ENCODE measurements at regions not wholly inside any gene's neighbourhood (a gene's known extent, or its start where the extent isn't known, plus 50 kb on each side); places are given as distances from the start of the nearest gene placed in this dataset.

DNA sequence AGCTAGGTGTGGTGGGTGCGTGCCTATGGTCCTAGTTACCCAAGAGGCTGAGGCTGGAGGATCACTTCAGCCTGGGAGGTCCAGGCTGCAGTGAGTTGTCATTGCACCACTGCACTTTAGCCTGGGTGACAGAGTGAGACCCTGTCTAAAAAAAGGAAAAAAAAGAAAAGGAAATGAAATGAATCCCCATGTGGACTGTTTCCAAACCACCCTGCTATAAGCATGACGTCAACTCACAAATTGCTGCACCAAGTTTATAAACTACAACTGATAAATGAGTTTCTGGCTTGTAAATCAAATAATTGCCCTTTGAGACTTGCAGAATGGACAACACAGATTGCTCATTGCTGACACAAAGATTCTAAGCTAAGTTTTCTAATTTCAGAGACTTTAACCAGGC lies 51.0 kb upstream of the STK38L start:
- no peak overlapping the region for H3K4me3 ChIP-seq (ENCODE audit: extremely low read depth in 1 of 4, insufficient read depth in 2 of 4, low read depth in 3 of 4, low read length in 4 of 4)
- H3K9me3 ChIP-seq (ENCODE audit: insufficient read depth in 2 of 2, low read depth in 1 of 2, low read length in 1 of 2): no peaks in the 10 kb centered on the region
- H4K8ac ChIP-seq (ENCODE audit: extremely low read depth, insufficient read depth, low read length): no peak overlapping the region
- H3K18ac ChIP-seq (ENCODE audit: extremely low read depth, low read length): no peak overlapping the region
- H3K36me3 ChIP-seq (ENCODE audit: control insufficient read depth in 2 of 4, insufficient read depth in 4 of 4, low read length in 3 of 4): no peaks in the 10 kb centered on the region
- H4K91ac ChIP-seq (replicated peaks; ENCODE audit: insufficient read length, low read length): no peak overlapping the region
- no peaks in the 10 kb centered on the region; the same call in 1 of the 2 replicates for H3K23me2 ChIP-seq (ENCODE audit: low read depth, low read length)
- H3K14ac ChIP-seq (ENCODE audit: insufficient read length): no peak overlapping the region
- POLR2A ChIA-PET (ENCODE audit: partially characterized antibody): interaction anchor here (1.0 kb wide), 1 partner anchor 18 kb away, joined by 3 read pairs; no protein-coding TSS in a partner anchor
- no peak overlapping the region for H2BK120ac ChIP-seq (replicated peaks; ENCODE audit: low read depth, low read length)
- no peak overlapping the region for H3K9ac ChIP-seq (replicated peaks in 1 of 4; ENCODE audit: extremely low read depth in 1 of 4, low read depth in 3 of 4, low read length in 3 of 4)
- TF ChIP-seq CBX8 (IDR thresholded peaks at IDR 0.05; ENCODE audit: borderline replicate concordance, low read depth, low read length) (no peak), SUZ12 (IDR thresholded peaks at IDR 0.05; ENCODE audit: low read length) (no peak), ATF2 (IDR thresholded peaks at IDR 0.05; ENCODE audit: low read length) (no peak), BCL11A (IDR thresholded peaks at IDR 0.05; ENCODE audit: low read depth in 2 of 2, low read length in 2 of 2) (no peak), MAFK (IDR thresholded peaks at IDR 0.05; ENCODE audit: low read depth, low read length) (no peak), TBP (IDR thresholded peaks at IDR 0.05; ENCODE audit: low read depth, low read length) (no peak), SP1 (IDR thresholded peaks at IDR 0.05; ENCODE audit: low read depth, low read length) (no peak), RBBP5 (IDR thresholded peaks at IDR 0.05; ENCODE audit: borderline replicate concordance, low read depth, low read length) (no peak), TCF12 (IDR thresholded peaks at IDR 0.05; ENCODE audit: low read depth, low read length) (no peak), NANOG (IDR thresholded peaks at IDR 0.05; ENCODE audit: insufficient read depth, low read depth, low read length, poor library complexity, severe bottlenecking) (no peak)
- WGBS, 2 experiments (ENCODE audit: extremely low coverage in 1 of 2, insufficient coverage in 1 of 2, insufficient read length in 1 of 2, insufficient replicate concordance in 2 of 2, low coverage in 1 of 2, low lambda C conversion rate in 2 of 2, missing lambda C conversion rate in 1 of 2): 79% methylated on average over 2 of the region's 2 CpGs; no CpG with 5 or more reads in 1 of the 2 experiments
- no peaks in the 10 kb centered on the region; a peak in 1 of 7 replicates for H3K27me3 ChIP-seq (replicated peaks in 1 of 4; ENCODE audit: control insufficient read depth in 3 of 4, extremely low read depth in 1 of 4, insufficient read depth in 3 of 4, low read length in 3 of 4)
- H4K20me1 ChIP-seq (replicated peaks in 1 of 2; ENCODE audit: control insufficient read depth in 1 of 2, insufficient read depth in 2 of 2, low read length in 2 of 2): no peaks in the 10 kb centered on the region
- no peak overlapping the region for H2BK12ac ChIP-seq (ENCODE audit: low read depth, low read length)
- H4K5ac ChIP-seq (ENCODE audit: insufficient read length, low read depth, low read length): no peak overlapping the region
- no peaks in the 10 kb centered on the region for H3K79me1 ChIP-seq (ENCODE audit: low read depth, low read length)
- DNase-seq (ENCODE audit: low read depth in 1 of 2, low spot score in 2 of 2) (no peak), FAIRE-seq (no peak)
- H2BK20ac ChIP-seq (ENCODE audit: low read length): no peak overlapping the region
- H3K79me2 ChIP-seq (ENCODE audit: control insufficient read depth in 1 of 2, insufficient read depth in 2 of 2, low read length in 2 of 2): no peaks in the 10 kb centered on the region
- H3K4me2 ChIP-seq (ENCODE audit: insufficient read depth in 1 of 2, low read depth in 2 of 2, low read length in 2 of 2): no peak overlapping the region
- H3K23ac ChIP-seq (ENCODE audit: insufficient read length): no peak overlapping the region
- CTCF ChIA-PET (ENCODE audit: partially characterized antibody): interaction anchor here (1.0 to 1.9 kb wide), 2 partner anchors 24 to 42 kb away, joined by 3 to 5 read pairs; no protein-coding TSS in a partner anchor
- H3K4ac ChIP-seq (replicated peaks; ENCODE audit: insufficient read length, low read depth, low read length): no peak overlapping the region
- H2BK15ac ChIP-seq (ENCODE audit: low read length): no peak overlapping the region
- H2AFZ ChIP-seq (ENCODE audit: low read length): no peak overlapping the region
- H3K56ac ChIP-seq (replicated peaks; ENCODE audit: insufficient read length, low read depth, low read length): no peak overlapping the region
- no peak overlapping the region for H2BK5ac ChIP-seq (ENCODE audit: low read depth, low read length)
- H2AK5ac ChIP-seq (ENCODE audit: low read depth, low read length): no peak overlapping the region
- H3K27ac ChIP-seq (ENCODE audit: low read depth, low read length): no peak overlapping the region
- no peaks in the 10 kb centered on the region; a peak in 1 of 7 replicates for H3K4me1 ChIP-seq (replicated peaks in 1 of 4; ENCODE audit: control insufficient read depth in 3 of 4, insufficient read depth in 4 of 4, low read length in 3 of 4)

Data from H1 (cell line).